ENCODE measurements at regions not wholly inside any gene's neighbourhood (a gene's known extent, or its start where the extent isn't known, plus 50 kb on each side); places are given as distances from the start of the nearest gene placed in this dataset.

GRCh38 chr5:146940295-146940694, 61.7 kb upstream of the PPP2R2B start:
- DNase-seq (ENCODE audit: low read depth, low spot score), result no peak
- Histone ChIP-seq H3K36me3 (ENCODE audit: insufficient read depth, low read length) (no peaks in the 10 kb centered on the region), H3K9ac (ENCODE audit: insufficient read length) (no peak overlapping the region), H3K4me3 (no peak overlapping the region), H3K27ac (no peak overlapping the region), H3K9me3 (ENCODE audit: low read depth, low read length) (no peaks in the 10 kb centered on the region)
- TF ChIP-seq EZH2 (IDR thresholded peaks at IDR 0.05) (no peak), FOXP2 (optimal IDR thresholded peaks at IDR 0.05; ENCODE audit: control extremely low read depth, extremely low read length, insufficient read depth) (no peak), POLR2AphosphoS5 (IDR thresholded peaks at IDR 0.05; ENCODE audit: borderline replicate concordance, low read depth, low read length) (no peak)

- H3K9me3 ChIP-seq (ENCODE audit: low read depth, low read length), result no peaks in the 10 kb centered on the region
- no peak overlapping the region for H3K9ac ChIP-seq (ENCODE audit: insufficient read length)
- TF ChIP-seq POLR2AphosphoS5 (IDR thresholded peaks at IDR 0.05; ENCODE audit: borderline replicate concordance, low read depth, low read length) (no peak), EZH2 (IDR thresholded peaks at IDR 0.05) (no peak), FOXP2 (optimal IDR thresholded peaks at IDR 0.05; ENCODE audit: control extremely low read depth, extremely low read length, insufficient read depth) (no peak)
- H3K27ac ChIP-seq, result no peak overlapping the region
- no peak overlapping the region for H3K4me3 ChIP-seq
- no peaks in the 10 kb centered on the region for H3K36me3 ChIP-seq (ENCODE audit: insufficient read depth, low read length)
- DNase-seq (ENCODE audit: low read depth, low spot score), result no peak
Measured at GRCh38 chr5:146944019-146944418, 65.5 kb upstream of the PPP2R2B start.

GRCh38 chr5:146944764-146945616, 66.4 kb upstream of the PPP2R2B start:
- TF ChIP-seq FOXP2 (optimal IDR thresholded peaks at IDR 0.05; ENCODE audit: control extremely low read depth, extremely low read length, insufficient read depth) (no peak), POLR2AphosphoS5 (IDR thresholded peaks at IDR 0.05; ENCODE audit: borderline replicate concordance, low read depth, low read length) (no peak), EZH2 (IDR thresholded peaks at IDR 0.05) (no peak)
- no peak overlapping the region for H3K4me3 ChIP-seq
- H3K27ac ChIP-seq, result no peak overlapping the region
- no peaks in the 10 kb centered on the region for H3K9me3 ChIP-seq (ENCODE audit: low read depth, low read length)
- H3K36me3 ChIP-seq (ENCODE audit: insufficient read depth, low read length), result no peaks in the 10 kb centered on the region
- no peak for DNase-seq (ENCODE audit: low read depth, low spot score)
- no peak overlapping the region for H3K9ac ChIP-seq (ENCODE audit: insufficient read length)

- Histone ChIP-seq H3K36me3 (ENCODE audit: insufficient read depth, low read length) (no peaks in the 10 kb centered on the region), H3K27ac (no peak overlapping the region), H3K4me3 (no peak overlapping the region), H3K9ac (ENCODE audit: insufficient read length) (no peak overlapping the region), H3K9me3 (ENCODE audit: low read depth, low read length) (no peaks in the 10 kb centered on the region)
- no peak for DNase-seq (ENCODE audit: low read depth, low spot score)
- no peak for TF ChIP-seq POLR2AphosphoS5 (IDR thresholded peaks at IDR 0.05; ENCODE audit: borderline replicate concordance, low read depth, low read length)
- no peak for TF ChIP-seq EZH2 (IDR thresholded peaks at IDR 0.05)
- TF ChIP-seq FOXP2 (optimal IDR thresholded peaks at IDR 0.05; ENCODE audit: control extremely low read depth, extremely low read length, insufficient read depth), result no peak
Measured at GRCh38 chr5:146945617-146946084, 67.1 kb upstream of the PPP2R2B start.

- TF ChIP-seq EZH2 (IDR thresholded peaks at IDR 0.05) (no peak), FOXP2 (optimal IDR thresholded peaks at IDR 0.05; ENCODE audit: control extremely low read depth, extremely low read length, insufficient read depth) (no peak), POLR2AphosphoS5 (IDR thresholded peaks at IDR 0.05; ENCODE audit: borderline replicate concordance, low read depth, low read length) (no peak)
- H3K36me3 ChIP-seq (ENCODE audit: insufficient read depth, low read length), result no peaks in the 10 kb centered on the region
- H3K9ac ChIP-seq (ENCODE audit: insufficient read length), result no peak overlapping the region
- no peak overlapping the region for H3K4me3 ChIP-seq
- no peak for DNase-seq (ENCODE audit: low read depth, low spot score)
- no peak overlapping the region for H3K27ac ChIP-seq
- no peaks in the 10 kb centered on the region for H3K9me3 ChIP-seq (ENCODE audit: low read depth, low read length)
Measured at GRCh38 chr5:146947181-146947941, 68.8 kb upstream of the PPP2R2B start.

- DNase-seq (ENCODE audit: low read depth, low spot score), result no peak
- no peak overlapping the region for H3K9ac ChIP-seq (ENCODE audit: insufficient read length)
- H3K36me3 ChIP-seq (ENCODE audit: insufficient read depth, low read length), result no peaks in the 10 kb centered on the region
- H3K4me3 ChIP-seq, result no peak overlapping the region
- TF ChIP-seq EZH2 (IDR thresholded peaks at IDR 0.05) (no peak), FOXP2 (optimal IDR thresholded peaks at IDR 0.05; ENCODE audit: control extremely low read depth, extremely low read length, insufficient read depth) (no peak), POLR2AphosphoS5 (IDR thresholded peaks at IDR 0.05; ENCODE audit: borderline replicate concordance, low read depth, low read length) (no peak)
- no peak overlapping the region for H3K27ac ChIP-seq
- H3K9me3 ChIP-seq (ENCODE audit: low read depth, low read length), result no peaks in the 10 kb centered on the region
Measured at GRCh38 chr5:146948666-146949065, 70.1 kb upstream of the PPP2R2B start.

- no peaks in the 10 kb centered on the region for H3K36me3 ChIP-seq (ENCODE audit: insufficient read depth, low read length)
- no peaks in the 10 kb centered on the region for H3K9me3 ChIP-seq (ENCODE audit: low read depth, low read length)
- DNase-seq (ENCODE audit: low read depth, low spot score), result no peak
- no peak for TF ChIP-seq FOXP2 (optimal IDR thresholded peaks at IDR 0.05; ENCODE audit: control extremely low read depth, extremely low read length, insufficient read depth)
- no peak for TF ChIP-seq EZH2 (IDR thresholded peaks at IDR 0.05)
- TF ChIP-seq POLR2AphosphoS5 (IDR thresholded peaks at IDR 0.05; ENCODE audit: borderline replicate concordance, low read depth, low read length), result no peak
- H3K4me3 ChIP-seq, result no peak overlapping the region
- no peak overlapping the region for H3K27ac ChIP-seq
- H3K9ac ChIP-seq (ENCODE audit: insufficient read length), result no peak overlapping the region
Measured at GRCh38 chr5:146952168-146952567, 73.6 kb upstream of the PPP2R2B start.

GRCh38 chr5:146956217-146956616, 77.7 kb upstream of the PPP2R2B start:
- Histone ChIP-seq H3K9me3 (ENCODE audit: low read depth, low read length) (no peaks in the 10 kb centered on the region), H3K4me3 (no peak overlapping the region), H3K9ac (ENCODE audit: insufficient read length) (no peak overlapping the region), H3K27ac (no peak overlapping the region), H3K36me3 (ENCODE audit: insufficient read depth, low read length) (no peaks in the 10 kb centered on the region)
- TF ChIP-seq EZH2 (IDR thresholded peaks at IDR 0.05) (no peak), FOXP2 (optimal IDR thresholded peaks at IDR 0.05; ENCODE audit: control extremely low read depth, extremely low read length, insufficient read depth) (no peak), POLR2AphosphoS5 (IDR thresholded peaks at IDR 0.05; ENCODE audit: borderline replicate concordance, low read depth, low read length) (no peak)
- no peak for DNase-seq (ENCODE audit: low read depth, low spot score)
